H9 (cell line): ENCODE measurements at regions not wholly inside any gene's neighbourhood (a gene's known extent, or its start where the extent isn't known, plus 50 kb on each side); places are given as distances from the start of the nearest gene placed in this dataset.

ENCODE experiments used
- DNase-seq: peaks from one replicate; pipeline ENCODE4 v3.0.0-alpha.2; 2017
- H2AFZ ChIP-seq: one replicate; pipeline ENCODE4 v1.6.1; 2013; ENCODE audit warnings: mild to moderate bottlenecking, low read length, control low read depth, moderate library complexity
- H2AK5ac ChIP-seq: 2 replicates; pipeline ENCODE4 v1.6.1; 2013; ENCODE audit warnings: low read length, control low read depth, mixed read lengths; ENCODE audit not compliant: insufficient read length
- H2BK120ac ChIP-seq: one replicate; pipeline ENCODE4 v1.6.1; 2013; ENCODE audit warnings: low read depth, mild to moderate bottlenecking, low read length, control low read depth, inconsistent platforms; ENCODE audit not compliant: poor library complexity, severe bottlenecking
- H2BK12ac ChIP-seq: 2 replicates; pipeline ENCODE4 v1.6.1; 2013; ENCODE audit warnings: low read length, control low read depth, mixed read lengths, low read depth; ENCODE audit not compliant: insufficient read length
- H2BK15ac ChIP-seq: 2 replicates; pipeline ENCODE4 v1.6.1; 2013; ENCODE audit warnings: low read depth, low read length, control low read depth
- H2BK20ac ChIP-seq: one replicate; pipeline ENCODE4 v1.6.1; 2013; ENCODE audit warnings: low read depth, mild to moderate bottlenecking, low read length, control low read depth, inconsistent platforms; ENCODE audit not compliant: poor library complexity, severe bottlenecking
- H2BK5ac ChIP-seq: 2 replicates; pipeline ENCODE4 v1.6.1; 2013; ENCODE audit warnings: low read length, control low read depth, mixed read lengths; ENCODE audit not compliant: insufficient read length
- H3K14ac ChIP-seq: 2 replicates; pipeline ENCODE4 v1.6.1; 2013; ENCODE audit warnings: low read length, control low read depth; ENCODE audit not compliant: insufficient read depth
- H3K18ac ChIP-seq: 2 replicates; pipeline ENCODE4 v1.6.1; 2013; ENCODE audit warnings: low read depth, mild to moderate bottlenecking, mixed read lengths, low read length, control low read depth; ENCODE audit not compliant: insufficient read length
- H3K23ac ChIP-seq: 2 replicates; pipeline ENCODE4 v1.6.1; 2013; ENCODE audit warnings: low read length, control low read depth, mixed read lengths, low read depth; ENCODE audit not compliant: insufficient read length
- H3K23me2 ChIP-seq: 2 replicates; pipeline ENCODE4 v1.6.1; 2013; ENCODE audit warnings: low read depth, mild to moderate bottlenecking, mixed read lengths, low read length, control low read depth; ENCODE audit not compliant: insufficient read length, poor library complexity, severe bottlenecking
- H3K27ac ChIP-seq: 2 replicates; pipeline ENCODE4 v1.5.1; 2013; ENCODE audit warnings: low read length, control low read depth, mixed read lengths, low read depth; ENCODE audit not compliant: insufficient read length
- H3K27me3 ChIP-seq: 2 replicates; pipeline ENCODE4 v1.6.1; 2013; ENCODE audit warnings: low read length, control low read depth, inconsistent platforms; ENCODE audit not compliant: insufficient read depth
- H3K4ac ChIP-seq: 2 replicates; pipeline ENCODE4 v1.6.1; 2013; ENCODE audit warnings: low read depth, mild to moderate bottlenecking, control low read depth, inconsistent platforms, low read length, moderate library complexity
- H3K4me1 ChIP-seq: 2 replicates; pipeline ENCODE4 v1.6.1; 2013; ENCODE audit warnings: low read length, control low read depth, inconsistent platforms; ENCODE audit not compliant: insufficient read depth
- H3K4me2 ChIP-seq: 2 replicates; pipeline ENCODE4 v1.6.1; 2013; ENCODE audit warnings: low read length, control low read depth, mixed read lengths; ENCODE audit not compliant: insufficient read length, insufficient read depth
- H3K56ac ChIP-seq: 2 replicates; pipeline ENCODE4 v1.6.1; 2013; ENCODE audit warnings: low read depth, mild to moderate bottlenecking, mixed read lengths, low read length, control low read depth; ENCODE audit not compliant: insufficient read length
- H3K79me1 ChIP-seq: 2 replicates; pipeline ENCODE4 v1.6.1; 2013; ENCODE audit warnings: low read depth, mild to moderate bottlenecking, moderate library complexity, low read length, control low read depth, inconsistent platforms; ENCODE audit not compliant: insufficient read depth, poor library complexity, severe bottlenecking
- H3K79me2 ChIP-seq: 2 replicates; pipeline ENCODE4 v1.6.1; 2013; ENCODE audit warnings: low read length, control low read depth, inconsistent platforms; ENCODE audit not compliant: insufficient read depth
- H3K9ac ChIP-seq: 2 replicates; pipeline ENCODE4 v1.6.1; 2013; ENCODE audit warnings: low read length, control low read depth, mixed read lengths; ENCODE audit not compliant: insufficient read length; ENCODE audit errors: extremely low read depth
- H3K9me3 ChIP-seq: one replicate; pipeline ENCODE4 v1.6.1; 2013; ENCODE audit warnings: low read depth, low read length, inconsistent platforms; ENCODE audit not compliant: control insufficient read depth
- H3T11ph ChIP-seq: one replicate; pipeline ENCODE4 v1.6.1; 2013; ENCODE audit warnings: mild to moderate bottlenecking, low read length, control low read depth, inconsistent platforms
- H4K20me1 ChIP-seq: one replicate; pipeline ENCODE4 v1.6.1; 2013; ENCODE audit not compliant: control insufficient read depth, insufficient read length, insufficient read depth
- H4K5ac ChIP-seq: 2 replicates; pipeline ENCODE4 v1.6.1; 2013; ENCODE audit warnings: low read depth, mild to moderate bottlenecking, mixed read lengths, low read length, control low read depth; ENCODE audit not compliant: insufficient read length
- H4K8ac ChIP-seq: replicated peaks from 2 replicates; pipeline ENCODE4 v1.6.1; 2013; ENCODE audit warnings: low read length, control low read depth, mixed read lengths, low read depth; ENCODE audit not compliant: insufficient read length
- H4K91ac ChIP-seq: 2 replicates; pipeline ENCODE4 v1.6.1; 2013; ENCODE audit warnings: low read depth, mild to moderate bottlenecking, moderate library complexity, mixed read lengths, low read length, control low read depth; ENCODE audit not compliant: insufficient read length
- H3K27ac Mint-ChIP-seq, 3 experiments: 2 replicates in 2 of 3; 3 replicates in 1 of 3; pipeline ENCODE4 v1.8.0; 2020 to 2021; ENCODE audit warnings: mixed read lengths in 3 of 3, mild to moderate bottlenecking in 1 of 3, moderate library complexity in 1 of 3
- H3K27me3 Mint-ChIP-seq: 2 replicates; pipeline ENCODE4 v1.8.0; 2021; ENCODE audit warnings: low read depth, mild to moderate bottlenecking, moderate library complexity, mixed read lengths
- H3K36me3 Mint-ChIP-seq, 3 experiments: 2 replicates in 2 of 3; 3 replicates in 1 of 3; pipeline ENCODE4 v1.8.0; 2020 to 2021; ENCODE audit warnings: low read depth in 3 of 3, mixed read lengths in 3 of 3; ENCODE audit not compliant: insufficient read depth in 1 of 3
- H3K4me1 Mint-ChIP-seq, 2 experiments: 2 replicates each; pipeline ENCODE4 v1.8.0; 2020; ENCODE audit warnings: mixed read lengths in 2 of 2
- H3K4me3 Mint-ChIP-seq, 2 experiments: 2 replicates in 1 of 2; 3 replicates in 1 of 2; pipeline ENCODE4 v1.8.0; 2020 to 2021; ENCODE audit warnings: mild to moderate bottlenecking in 2 of 2, mixed read lengths in 2 of 2, moderate library complexity in 1 of 2
- H3K9me3 Mint-ChIP-seq, 2 experiments: 2 replicates in 1 of 2; 3 replicates in 1 of 2; pipeline ENCODE4 v1.8.0; 2020; ENCODE audit warnings: mild to moderate bottlenecking in 2 of 2, mixed read lengths in 2 of 2, moderate library complexity in 1 of 2
- WGBS: extraction: QIAGEN DNeasy Blood & Tissue Kit; methylation state at CpG from one replicate; pipeline ENCODE4 v1.1.7; 2013; ENCODE audit warnings: missing lambda C conversion rate, low lambda C conversion rate, mixed read lengths; ENCODE audit not compliant: insufficient read length; ENCODE audit errors: extremely low coverage; 5-methylcytosine and 5-hydroxymethylcytosine counted together
- TF ChIP-seq, protein P1 (sequence below): fragments of 200-600 bp; sonication (generic); conservative IDR thresholded peaks from 3 replicates; pipeline ENCODE4 v1.8.0; 2021; ENCODE audit warnings: antibody characterized with exemption, mild to moderate bottlenecking

DNA sequence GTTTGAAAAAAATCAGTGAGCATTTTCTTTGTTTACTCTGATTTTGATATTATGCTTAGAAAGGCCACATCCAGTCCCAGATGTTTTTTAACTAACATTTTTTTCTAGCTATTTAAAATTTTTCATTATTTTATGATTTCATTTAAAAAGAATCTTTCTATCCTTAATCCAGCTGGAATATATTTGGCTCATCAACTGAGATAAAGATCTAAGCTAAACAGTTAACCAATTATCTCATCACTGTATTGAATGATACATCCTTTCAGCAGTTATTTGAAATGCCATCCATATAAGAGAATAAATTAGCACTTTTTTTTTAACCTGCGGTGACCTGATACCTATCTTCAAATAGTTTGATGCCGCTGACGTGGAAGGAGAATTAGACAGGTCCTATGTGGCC lies 245.5 kb upstream of the COPS8 start:
- TF ChIP-seq, protein P1, sequence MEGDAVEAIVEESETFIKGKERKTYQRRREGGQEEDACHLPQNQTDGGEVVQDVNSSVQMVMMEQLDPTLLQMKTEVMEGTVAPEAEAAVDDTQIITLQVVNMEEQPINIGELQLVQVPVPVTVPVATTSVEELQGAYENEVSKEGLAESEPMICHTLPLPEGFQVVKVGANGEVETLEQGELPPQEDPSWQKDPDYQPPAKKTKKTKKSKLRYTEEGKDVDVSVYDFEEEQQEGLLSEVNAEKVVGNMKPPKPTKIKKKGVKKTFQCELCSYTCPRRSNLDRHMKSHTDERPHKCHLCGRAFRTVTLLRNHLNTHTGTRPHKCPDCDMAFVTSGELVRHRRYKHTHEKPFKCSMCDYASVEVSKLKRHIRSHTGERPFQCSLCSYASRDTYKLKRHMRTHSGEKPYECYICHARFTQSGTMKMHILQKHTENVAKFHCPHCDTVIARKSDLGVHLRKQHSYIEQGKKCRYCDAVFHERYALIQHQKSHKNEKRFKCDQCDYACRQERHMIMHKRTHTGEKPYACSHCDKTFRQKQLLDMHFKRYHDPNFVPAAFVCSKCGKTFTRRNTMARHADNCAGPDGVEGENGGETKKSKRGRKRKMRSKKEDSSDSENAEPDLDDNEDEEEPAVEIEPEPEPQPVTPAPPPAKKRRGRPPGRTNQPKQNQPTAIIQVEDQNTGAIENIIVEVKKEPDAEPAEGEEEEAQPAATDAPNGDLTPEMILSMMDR: no peak

More for the DNA sequence above, 245.5 kb upstream of the COPS8 start:
- no peak overlapping the region for H3K4me3 Mint-ChIP-seq
- Histone ChIP-seq H3K9me3 (no peaks in the 10 kb centered on the region), H2BK15ac (no peak overlapping the region), H2BK5ac (no peak overlapping the region), H2BK120ac (no peak overlapping the region), H3K27ac (no peak overlapping the region), H3T11ph (no peak overlapping the region), H3K27me3 (no peaks in the 10 kb centered on the region), H4K91ac (no peak overlapping the region), H3K79me1 (no peaks in the 10 kb centered on the region), H3K4ac (no peak overlapping the region), H3K18ac (no peak overlapping the region), H2BK12ac (no peak overlapping the region), H3K23ac (no peak overlapping the region), H4K5ac (no peak overlapping the region), H3K4me2 (no peak overlapping the region), H4K20me1 (no peaks in the 10 kb centered on the region), H4K8ac (no peak overlapping the region), H3K14ac (no peak overlapping the region), H3K4me1 (no peaks in the 10 kb centered on the region), H3K23me2 (no peaks in the 10 kb centered on the region), H2AK5ac (no peak overlapping the region), H3K9ac (no peak overlapping the region), H3K56ac (no peak overlapping the region), H2AFZ (no peak overlapping the region), H3K79me2 (no peaks in the 10 kb centered on the region), H2BK20ac (no peak overlapping the region)
- no peak for DNase-seq
- peaks cover 12 to 31% (median 17%) of the 10 kb centered on the region in 3 experiments for H3K36me3 Mint-ChIP-seq
- no CpG with 5 or more reads among the region's 3 CpGs for WGBS
- peaks cover 11 to 14% of the 10 kb centered on the region in 2 experiments for H3K4me1 Mint-ChIP-seq
- H3K27me3 Mint-ChIP-seq: peaks cover 19% of the 10 kb centered on the region
- H3K9me3 Mint-ChIP-seq: peaks cover 28 to 30% of the 10 kb centered on the region in 2 experiments
- H3K27ac Mint-ChIP-seq: no peak overlapping the region
